ENCODE measurements at regions not wholly inside any gene's neighbourhood (a gene's known extent, or its start where the extent isn't known, plus 50 kb on each side); places are given as distances from the start of the nearest gene placed in this dataset.

- Histone ChIP-seq H3K4me3 (no peak overlapping the region), H3K4me1 (no peaks in the 10 kb centered on the region), H3K27ac (no peak overlapping the region), H3K36me3 (no peaks in the 10 kb centered on the region), H3K27me3 (peaks cover 5% of the 10 kb centered on the region), H3K9me3 (no peaks in the 10 kb centered on the region)
- WGBS, 2 donors (ENCODE audit: low coverage in 1 of 2), result 52 to 69% methylated on average over 3 of the region's 3 CpGs
- TF ChIP-seq POLR2AphosphoS5 (IDR thresholded peaks at IDR 0.05) (no peak), POLR2A (IDR thresholded peaks at IDR 0.05) (no peak), EP300 (IDR thresholded peaks at IDR 0.05) (no peak), CTCF (IDR thresholded peaks at IDR 0.05) (no peak)
- no peak for ATAC-seq
Measured at GRCh38 chr1:209382231-209383100, 201.0 kb upstream of the CAMK1G start.

- Histone ChIP-seq H3K27ac (no peak overlapping the region), H3K9me3 (no peaks in the 10 kb centered on the region), H3K27me3 (peaks cover 5% of the 10 kb centered on the region), H3K4me3 (no peak overlapping the region), H3K4me1 (no peaks in the 10 kb centered on the region), H3K36me3 (no peaks in the 10 kb centered on the region)
- 95% methylated on average over 4 of the region's 4 CpGs; no CpG with 5 or more reads in 1 of the 2 donors for WGBS, 2 donors (ENCODE audit: low coverage in 1 of 2)
- no peak for ATAC-seq
- no peak for TF ChIP-seq POLR2AphosphoS5 (IDR thresholded peaks at IDR 0.05)
- no peak for TF ChIP-seq POLR2A (IDR thresholded peaks at IDR 0.05)
- no peak for TF ChIP-seq EP300 (IDR thresholded peaks at IDR 0.05)
- TF ChIP-seq CTCF (IDR thresholded peaks at IDR 0.05), result no peak
Measured at GRCh38 chr1:209383422-209383821, 200.1 kb upstream of the CAMK1G start.

GRCh38 chr1:209383907-209384709 lies 199.4 kb upstream of the CAMK1G start:
- Histone ChIP-seq H3K4me1 (no peaks in the 10 kb centered on the region), H3K27me3 (peaks cover under 1% of the 10 kb centered on the region), H3K4me3 (no peak overlapping the region), H3K27ac (no peak overlapping the region), H3K9me3 (no peaks in the 10 kb centered on the region), H3K36me3 (no peaks in the 10 kb centered on the region)
- WGBS, 2 donors (ENCODE audit: low coverage in 1 of 2), result 94 to 100% methylated on average over 1 to 3 of the region's 5 CpGs
- no peak for ATAC-seq
- TF ChIP-seq EP300 (IDR thresholded peaks at IDR 0.05) (no peak), POLR2AphosphoS5 (IDR thresholded peaks at IDR 0.05) (no peak), POLR2A (IDR thresholded peaks at IDR 0.05) (no peak), CTCF (IDR thresholded peaks at IDR 0.05) (no peak)

GRCh38 chr1:209384710-209385550 lies 198.6 kb upstream of the CAMK1G start:
- no peak for ATAC-seq
- H3K9me3 ChIP-seq, result no peaks in the 10 kb centered on the region
- H3K27me3 ChIP-seq, result no peaks in the 10 kb centered on the region
- H3K36me3 ChIP-seq, result no peaks in the 10 kb centered on the region
- whole genome bisulfite sequencing, 2 donors (ENCODE audit: low coverage in 1 of 2), result 100% methylated on average over 1 to 2 of the region's 2 CpGs
- no peaks in the 10 kb centered on the region for H3K4me1 ChIP-seq
- TF ChIP-seq POLR2AphosphoS5 (IDR thresholded peaks at IDR 0.05) (no peak), EP300 (IDR thresholded peaks at IDR 0.05) (no peak), CTCF (IDR thresholded peaks at IDR 0.05) (no peak), POLR2A (IDR thresholded peaks at IDR 0.05) (no peak)
- H3K27ac ChIP-seq, result no peak overlapping the region
- no peak overlapping the region for H3K4me3 ChIP-seq
